ENCODE measurements at regions not wholly inside any gene's neighbourhood (a gene's known extent, or its start where the extent isn't known, plus 50 kb on each side); places are given as distances from the start of the nearest gene placed in this dataset.

GRCh38 chr12:30461026-30461615 lies 234.5 kb downstream of the IPO8 start:
- no peak overlapping the region for H2AFZ ChIP-seq (ENCODE audit: insufficient read depth, low read depth, low read length, poor library complexity, severe bottlenecking)
- no peak for TF ChIP-seq EZH2 (IDR thresholded peaks at IDR 0.05; ENCODE audit: borderline replicate concordance, insufficient read depth, low read depth, low read length, poor library complexity, severe bottlenecking)
- H3K27me3 Mint-ChIP-seq: no peaks in the 10 kb centered on the region
- no peak overlapping the region for H3K9ac ChIP-seq (ENCODE audit: low read length)
- no peaks in the 10 kb centered on the region for H3K9me3 Mint-ChIP-seq (ENCODE audit: insufficient read depth)
- CTCF ChIA-PET: no interaction called here
- no peak overlapping the region for H3K27ac ChIP-seq (ENCODE audit: low read length in 2 of 2)
- no peaks in the 10 kb centered on the region for H3K36me3 ChIP-seq (replicated peaks in 1 of 2; ENCODE audit: control extremely low read depth in 1 of 2, control insufficient read depth in 1 of 2, extremely low read depth in 1 of 2, insufficient read depth in 2 of 2, low read length in 1 of 2)
- H3K4me3 ChIP-seq (ENCODE audit: control extremely low read depth in 1 of 5, extremely low read depth in 1 of 5, insufficient read depth in 1 of 5, low read depth in 2 of 5, low read length in 4 of 5): no peak overlapping the region
- no peak for ATAC-seq (ENCODE audit: low read depth)
- no peak for DNase-seq
- H3K4me3 Mint-ChIP-seq: no peak overlapping the region
- H3K4me1 ChIP-seq (ENCODE audit: control insufficient read depth in 2 of 2, insufficient read depth in 2 of 2, low read length in 2 of 2): no peaks in the 10 kb centered on the region
- H3K9me3 ChIP-seq (ENCODE audit: control extremely low read depth in 1 of 3, control insufficient read depth in 2 of 3, insufficient read depth in 1 of 3, low read length in 2 of 3): peaks cover 0 to 6% (median 0%) of the 10 kb centered on the region in 3 donors
- no peaks in the 10 kb centered on the region for H3K27me3 ChIP-seq (replicated peaks in 1 of 4; ENCODE audit: control extremely low read depth in 1 of 4, control insufficient read depth in 3 of 4, insufficient read depth in 4 of 4, low read length in 3 of 4)
- H3K4me1 Mint-ChIP-seq: no peaks in the 10 kb centered on the region
- no peak overlapping the region for H3K27ac Mint-ChIP-seq
- POLR2A ChIA-PET: no interaction called here
- no peaks in the 10 kb centered on the region for H3K79me2 ChIP-seq (ENCODE audit: control insufficient read depth, insufficient read depth, low read length)
- no peak overlapping the region for H3K4me2 ChIP-seq (replicated peaks; ENCODE audit: low read depth, low read length, poor library complexity, severe bottlenecking)
- intact Hi-C loops (cut with micrococcal nuclease): no loop called here
- H4K20me1 ChIP-seq (ENCODE audit: control insufficient read depth, insufficient read depth, low read length, poor library complexity, severe bottlenecking): no peaks in the 10 kb centered on the region

- no peak overlapping the region for H3K9ac ChIP-seq (ENCODE audit: low read length)
- peaks cover 0 to 6% (median 0%) of the 10 kb centered on the region in 3 donors for H3K9me3 ChIP-seq (ENCODE audit: control extremely low read depth in 1 of 3, control insufficient read depth in 2 of 3, insufficient read depth in 1 of 3, low read length in 2 of 3)
- DNase-seq (no peak), ATAC-seq (ENCODE audit: low read depth) (no peak)
- no peaks in the 10 kb centered on the region for H3K4me1 ChIP-seq (ENCODE audit: control insufficient read depth in 2 of 2, insufficient read depth in 2 of 2, low read length in 2 of 2)
- POLR2A ChIA-PET: no interaction called here
- H4K20me1 ChIP-seq (ENCODE audit: control insufficient read depth, insufficient read depth, low read length, poor library complexity, severe bottlenecking): no peaks in the 10 kb centered on the region
- H3K4me3 Mint-ChIP-seq: no peak overlapping the region
- H3K27ac Mint-ChIP-seq: no peak overlapping the region
- H3K4me3 ChIP-seq (ENCODE audit: control extremely low read depth in 1 of 5, extremely low read depth in 1 of 5, insufficient read depth in 1 of 5, low read depth in 2 of 5, low read length in 4 of 5): no peak overlapping the region
- no peaks in the 10 kb centered on the region for H3K4me1 Mint-ChIP-seq
- H3K9me3 Mint-ChIP-seq (ENCODE audit: insufficient read depth): no peaks in the 10 kb centered on the region
- TF ChIP-seq CTCF (IDR thresholded peaks at IDR 0.05): no peak
- no peak for TF ChIP-seq EZH2 (IDR thresholded peaks at IDR 0.05; ENCODE audit: borderline replicate concordance, insufficient read depth, low read depth, low read length, poor library complexity, severe bottlenecking)
- CTCF ChIA-PET: no interaction called here
- no peak overlapping the region for H3K4me2 ChIP-seq (replicated peaks; ENCODE audit: low read depth, low read length, poor library complexity, severe bottlenecking)
- no CpG with 5 or more reads among the region's 3 CpGs for WGBS (ENCODE audit: insufficient coverage)
- no peaks in the 10 kb centered on the region for H3K79me2 ChIP-seq (ENCODE audit: control insufficient read depth, insufficient read depth, low read length)
- intact Hi-C loops (cut with micrococcal nuclease): no loop called here
- no peaks in the 10 kb centered on the region for H3K27me3 Mint-ChIP-seq
- H2AFZ ChIP-seq (ENCODE audit: insufficient read depth, low read depth, low read length, poor library complexity, severe bottlenecking): no peak overlapping the region
- no peaks in the 10 kb centered on the region for H3K27me3 ChIP-seq (replicated peaks in 1 of 4; ENCODE audit: control extremely low read depth in 1 of 4, control insufficient read depth in 3 of 4, insufficient read depth in 4 of 4, low read length in 3 of 4)
- H3K36me3 ChIP-seq (replicated peaks in 1 of 2; ENCODE audit: control extremely low read depth in 1 of 2, control insufficient read depth in 1 of 2, extremely low read depth in 1 of 2, insufficient read depth in 2 of 2, low read length in 1 of 2): no peaks in the 10 kb centered on the region
- no peak overlapping the region for H3K27ac ChIP-seq (ENCODE audit: low read length in 2 of 2)
Measured at GRCh38 chr12:30458453-30458852, 237.2 kb downstream of the IPO8 start.
